ENCODE measurements at regions not wholly inside any gene's neighbourhood (a gene's known extent, or its start where the extent isn't known, plus 50 kb on each side); places are given as distances from the start of the nearest gene placed in this dataset.

DNA sequence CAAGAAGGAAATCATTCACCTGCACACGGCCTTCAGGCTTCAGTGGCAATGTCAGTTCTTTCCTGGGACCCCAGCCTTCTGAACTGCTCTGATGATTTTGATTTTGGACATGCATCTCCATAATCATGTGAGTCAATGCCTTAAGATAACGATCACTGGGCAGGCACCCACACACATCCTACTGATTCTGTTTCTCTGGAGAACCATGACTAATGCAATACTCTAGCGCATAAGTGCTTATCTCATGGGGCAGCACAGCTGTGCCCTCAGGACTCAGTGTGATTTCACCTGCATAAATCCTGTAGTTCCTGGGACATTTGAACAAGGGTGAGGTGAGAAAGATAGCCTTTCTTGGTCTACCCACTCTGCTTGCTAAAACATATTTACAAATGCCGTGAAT is 144.6 kb downstream of the AKAIN1 start:
- no peak overlapping the region for H3K4me3 ChIP-seq (ENCODE audit: control insufficient read depth, low read depth, low read length)
- TF ChIP-seq, protein P1, sequence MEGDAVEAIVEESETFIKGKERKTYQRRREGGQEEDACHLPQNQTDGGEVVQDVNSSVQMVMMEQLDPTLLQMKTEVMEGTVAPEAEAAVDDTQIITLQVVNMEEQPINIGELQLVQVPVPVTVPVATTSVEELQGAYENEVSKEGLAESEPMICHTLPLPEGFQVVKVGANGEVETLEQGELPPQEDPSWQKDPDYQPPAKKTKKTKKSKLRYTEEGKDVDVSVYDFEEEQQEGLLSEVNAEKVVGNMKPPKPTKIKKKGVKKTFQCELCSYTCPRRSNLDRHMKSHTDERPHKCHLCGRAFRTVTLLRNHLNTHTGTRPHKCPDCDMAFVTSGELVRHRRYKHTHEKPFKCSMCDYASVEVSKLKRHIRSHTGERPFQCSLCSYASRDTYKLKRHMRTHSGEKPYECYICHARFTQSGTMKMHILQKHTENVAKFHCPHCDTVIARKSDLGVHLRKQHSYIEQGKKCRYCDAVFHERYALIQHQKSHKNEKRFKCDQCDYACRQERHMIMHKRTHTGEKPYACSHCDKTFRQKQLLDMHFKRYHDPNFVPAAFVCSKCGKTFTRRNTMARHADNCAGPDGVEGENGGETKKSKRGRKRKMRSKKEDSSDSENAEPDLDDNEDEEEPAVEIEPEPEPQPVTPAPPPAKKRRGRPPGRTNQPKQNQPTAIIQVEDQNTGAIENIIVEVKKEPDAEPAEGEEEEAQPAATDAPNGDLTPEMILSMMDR (conservative IDR thresholded peaks at IDR 0.05; ENCODE audit: control insufficient read depth, insufficient read depth, low read depth, low read length), result no peak
- no peak for DNase-seq (ENCODE audit: low read depth)

DNA sequence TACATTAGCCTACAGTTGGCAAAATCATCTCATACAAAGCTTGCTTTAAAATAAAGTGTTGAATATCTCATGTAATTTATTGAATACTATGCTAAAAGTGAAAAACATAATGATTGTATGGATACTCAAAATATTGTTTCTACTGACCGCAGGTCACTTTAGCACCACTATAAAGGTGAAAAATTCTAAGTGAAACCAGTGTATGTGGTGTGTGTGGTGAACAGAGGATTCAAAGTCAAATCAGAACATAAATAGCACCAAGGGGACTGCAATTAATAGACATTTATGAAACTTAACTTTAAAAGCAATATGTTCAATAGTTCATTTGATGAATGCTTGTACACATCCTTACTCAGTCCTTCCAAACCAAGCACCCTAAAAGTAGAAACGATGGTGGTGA is 145.8 kb downstream of the AKAIN1 start:
- H3K4me3 ChIP-seq (ENCODE audit: control insufficient read depth, low read depth, low read length), result no peak overlapping the region
- TF ChIP-seq, protein P1 (conservative IDR thresholded peaks at IDR 0.05; ENCODE audit: control insufficient read depth, insufficient read depth, low read depth, low read length), result no peak
- no peak for DNase-seq (ENCODE audit: low read depth)

DNA sequence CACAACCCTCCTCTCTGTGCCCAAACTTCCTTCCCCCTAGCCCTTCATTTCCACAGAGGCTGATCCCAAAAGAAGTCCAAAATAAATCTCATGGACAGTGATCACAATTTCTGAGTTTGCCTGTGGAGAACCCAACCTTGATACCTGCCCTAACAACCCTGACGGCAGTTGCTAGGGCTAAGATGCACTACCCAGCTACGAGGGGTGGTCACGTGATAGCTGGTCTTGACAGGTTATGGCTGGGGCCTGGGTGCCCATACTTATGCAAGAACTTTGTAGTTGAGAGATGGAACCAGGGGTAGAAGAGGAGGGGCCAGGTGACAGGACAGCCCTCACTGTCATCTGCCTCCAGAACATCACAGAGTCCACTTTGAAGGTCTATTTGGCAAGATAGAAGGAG is 147.9 kb downstream of the AKAIN1 start:
- TF ChIP-seq, protein P1 (conservative IDR thresholded peaks at IDR 0.05; ENCODE audit: control insufficient read depth, insufficient read depth, low read depth, low read length), result no peak
- no peak for DNase-seq (ENCODE audit: low read depth)
- no peak overlapping the region for H3K4me3 ChIP-seq (ENCODE audit: control insufficient read depth, low read depth, low read length)

DNA sequence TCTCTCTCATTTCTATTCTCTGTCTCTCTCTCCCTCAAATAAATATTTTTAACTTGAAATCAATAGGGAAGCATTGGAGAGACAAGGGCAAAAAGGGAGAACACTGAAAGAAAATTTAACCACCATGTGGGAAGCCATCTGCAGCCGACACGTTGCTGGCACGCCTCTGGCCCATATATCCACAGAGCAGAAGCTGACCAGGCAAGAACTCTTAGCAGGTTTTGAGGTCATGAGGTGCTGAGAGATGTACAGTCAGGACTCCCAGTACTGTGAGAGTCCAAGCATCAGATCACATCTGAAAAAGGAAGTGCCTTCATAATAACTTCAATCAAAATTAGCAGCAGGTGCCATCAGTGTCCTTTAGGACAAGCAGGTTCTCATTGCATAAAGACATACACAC is 156.6 kb downstream of the AKAIN1 start:
- TF ChIP-seq, protein P1 (conservative IDR thresholded peaks at IDR 0.05; ENCODE audit: control insufficient read depth, insufficient read depth, low read depth, low read length), result no peak
- no peak for DNase-seq (ENCODE audit: low read depth)
- no peak overlapping the region for H3K4me3 ChIP-seq (ENCODE audit: control insufficient read depth, low read depth, low read length)

DNA sequence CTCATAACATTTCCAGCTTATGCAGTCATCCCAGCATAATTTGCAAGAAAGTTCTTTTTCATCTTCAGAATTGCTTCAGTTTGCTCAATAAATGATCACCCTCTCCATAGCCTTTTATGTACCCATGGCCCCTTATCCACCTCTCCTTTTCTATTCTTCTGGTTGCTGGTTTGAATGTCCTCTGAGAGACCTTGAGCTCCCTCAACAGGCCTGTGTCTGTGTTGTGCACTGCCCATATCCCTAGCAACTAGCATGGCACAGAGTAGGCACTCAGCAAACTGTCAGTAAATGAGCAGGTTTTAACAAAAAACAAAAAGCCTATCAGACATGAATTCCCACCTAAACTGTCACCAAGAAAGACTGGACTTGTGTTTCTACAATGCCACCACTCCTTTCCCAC is 160.5 kb downstream of the AKAIN1 start:
- TF ChIP-seq, protein P1 (conservative IDR thresholded peaks at IDR 0.05; ENCODE audit: control insufficient read depth, insufficient read depth, low read depth, low read length), result no peak
- DNase-seq (ENCODE audit: low read depth), result no peak
- no peak overlapping the region for H3K4me3 ChIP-seq (ENCODE audit: control insufficient read depth, low read depth, low read length)

DNA sequence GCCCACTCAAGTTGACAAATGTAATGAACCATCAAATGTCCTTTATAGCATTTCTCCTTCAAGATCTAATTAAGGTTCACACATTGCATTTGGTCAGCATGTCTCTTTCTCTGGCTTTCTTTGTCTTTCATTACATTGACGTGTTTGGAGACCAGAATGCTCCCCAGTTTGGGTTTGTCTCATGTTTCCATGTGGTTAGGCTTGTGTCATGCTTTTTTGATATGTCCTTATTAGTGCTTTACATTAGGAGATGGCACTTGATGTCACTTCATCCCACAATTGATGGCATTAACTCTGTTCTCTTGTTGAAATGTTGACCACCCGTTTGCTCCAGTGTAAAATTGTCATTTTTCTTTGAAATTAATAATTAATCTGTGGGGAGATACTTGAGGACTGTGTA is 165.8 kb downstream of the AKAIN1 start:
- no peak for DNase-seq (ENCODE audit: low read depth)
- TF ChIP-seq, protein P1 (conservative IDR thresholded peaks at IDR 0.05; ENCODE audit: control insufficient read depth, insufficient read depth, low read depth, low read length), result no peak
- no peak overlapping the region for H3K4me3 ChIP-seq (ENCODE audit: control insufficient read depth, low read depth, low read length)

DNA sequence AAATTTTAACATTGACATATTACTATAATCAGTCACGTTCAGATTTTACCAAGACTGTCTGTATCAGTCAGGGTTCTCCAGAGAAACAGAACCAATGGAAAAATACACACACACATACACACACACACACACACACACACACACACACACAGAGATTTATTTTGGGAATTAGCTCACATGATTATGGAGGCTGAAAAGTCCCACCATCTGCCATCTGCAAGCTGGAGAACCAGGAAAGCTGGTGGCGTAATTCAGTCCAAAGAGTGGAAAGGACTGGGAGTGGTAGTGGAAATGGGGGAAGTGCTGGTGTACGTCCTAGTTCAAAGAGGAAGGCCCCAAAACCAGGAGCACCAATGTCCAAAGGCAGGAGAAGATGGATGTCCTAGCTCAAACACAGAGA is 166.4 kb downstream of the AKAIN1 start:
- H3K4me3 ChIP-seq (ENCODE audit: control insufficient read depth, low read depth, low read length), result no peak overlapping the region
- no peak for DNase-seq (ENCODE audit: low read depth)
- TF ChIP-seq, protein P1 (conservative IDR thresholded peaks at IDR 0.05; ENCODE audit: control insufficient read depth, insufficient read depth, low read depth, low read length), result no peak
